Common myeloid progenitor, CD34-positive (primary cell): ENCODE measurements at regions not wholly inside any gene's neighbourhood (a gene's known extent, or its start where the extent isn't known, plus 50 kb on each side); places are given as distances from the start of the nearest gene placed in this dataset.
A peak's percentile ranks its signal among the peaks of the same experiment; 100 is the strongest.

ENCODE experiments used
- CTCF ChIA-PET: fragments of 350-600 bp; sonication (Branson Sonifier 250); formaldehyde crosslinking; loops from one replicate; lab custom pipeline; 2021; ENCODE audit warnings: antibody characterized with exemption; lab: Charles Lee
- POLR2A ChIA-PET: fragments of 350-600 bp; sonication (Branson Sonifier 250); formaldehyde crosslinking; loops from one replicate; lab custom pipeline; 2021; ENCODE audit warnings: antibody characterized with exemption; lab: Charles Lee
- DNase-seq, 3 donors: peaks; one replicate each; pipeline versions ENCODE4 v3.0.0 to v3.0.0-alpha.2; 2013
- H3K27ac ChIP-seq, 2 experiments: 1 replicate in 1 of 2; 2 replicates in 1 of 2; pipeline ENCODE4 v1.7.0; 2013; ENCODE audit warnings: inconsistent platforms in 2 of 2, low read length in 2 of 2, mild to moderate bottlenecking in 2 of 2, low read depth in 1 of 2, moderate library complexity in 1 of 2; ENCODE audit not compliant: severe bottlenecking in 2 of 2, insufficient read depth in 1 of 2, poor library complexity in 1 of 2
- H3K27me3 ChIP-seq, 5 experiments: replicated peaks in 2 of 5; 1 replicate in 3 of 5; 2 replicates in 2 of 5; pipeline versions ENCODE4 v1.6.1 to v1.7.0; 2013; ENCODE audit warnings: low read length in 4 of 5, mild to moderate bottlenecking in 2 of 5, moderate library complexity in 2 of 5, inconsistent platforms in 1 of 5; ENCODE audit not compliant: insufficient read depth in 5 of 5, control insufficient read depth in 4 of 5
- H3K36me3 ChIP-seq, 4 experiments: 1 replicate in 2 of 4; 2 replicates in 2 of 4; pipeline versions ENCODE4 v1.6.1 to v1.7.0; 2013; ENCODE audit warnings: low read length in 3 of 4, control low read depth in 1 of 4, mild to moderate bottlenecking in 1 of 4; ENCODE audit not compliant: control insufficient read depth in 4 of 4, insufficient read depth in 4 of 4
- H3K4me1 ChIP-seq, 4 experiments: 1 replicate in 3 of 4; 2 replicates in 1 of 4; pipeline versions ENCODE4 v1.6.1 to v1.7.1; 2013; ENCODE audit warnings: low read length in 3 of 4, mild to moderate bottlenecking in 3 of 4, control low read depth in 1 of 4, inconsistent platforms in 1 of 4, moderate library complexity in 1 of 4; ENCODE audit not compliant: control insufficient read depth in 4 of 4, insufficient read depth in 4 of 4; ENCODE audit errors: control extremely low read depth in 1 of 4
- H3K4me3 ChIP-seq, 7 experiments: 1 replicate in 4 of 7; 2 replicates in 3 of 7; pipeline versions ENCODE4 v1.5.1 to v1.7.0; 2013; ENCODE audit warnings: mild to moderate bottlenecking in 7 of 7, low read length in 6 of 7, moderate library complexity in 6 of 7, inconsistent platforms in 2 of 7, low read depth in 2 of 7, control low read depth in 1 of 7; ENCODE audit not compliant: insufficient read depth in 4 of 7, control insufficient read depth in 1 of 7; ENCODE audit errors: extremely low read depth in 1 of 7
- H3K9me3 ChIP-seq, 5 experiments: 1 replicate in 4 of 5; 2 replicates in 1 of 5; pipeline versions ENCODE4 v1.6.1 to v1.7.1; 2013; ENCODE audit warnings: low read length in 4 of 5, mild to moderate bottlenecking in 2 of 5, inconsistent platforms in 1 of 5, low read depth in 1 of 5, moderate library complexity in 1 of 5; ENCODE audit not compliant: control insufficient read depth in 4 of 5, insufficient read depth in 2 of 5; ENCODE audit errors: control extremely low read depth in 1 of 5
- WGBS: methylation state at CpG from one replicate; pipeline ENCODE4 v1.1.5; 2013; ENCODE audit not compliant: insufficient coverage; 5-methylcytosine and 5-hydroxymethylcytosine counted together

DNA sequence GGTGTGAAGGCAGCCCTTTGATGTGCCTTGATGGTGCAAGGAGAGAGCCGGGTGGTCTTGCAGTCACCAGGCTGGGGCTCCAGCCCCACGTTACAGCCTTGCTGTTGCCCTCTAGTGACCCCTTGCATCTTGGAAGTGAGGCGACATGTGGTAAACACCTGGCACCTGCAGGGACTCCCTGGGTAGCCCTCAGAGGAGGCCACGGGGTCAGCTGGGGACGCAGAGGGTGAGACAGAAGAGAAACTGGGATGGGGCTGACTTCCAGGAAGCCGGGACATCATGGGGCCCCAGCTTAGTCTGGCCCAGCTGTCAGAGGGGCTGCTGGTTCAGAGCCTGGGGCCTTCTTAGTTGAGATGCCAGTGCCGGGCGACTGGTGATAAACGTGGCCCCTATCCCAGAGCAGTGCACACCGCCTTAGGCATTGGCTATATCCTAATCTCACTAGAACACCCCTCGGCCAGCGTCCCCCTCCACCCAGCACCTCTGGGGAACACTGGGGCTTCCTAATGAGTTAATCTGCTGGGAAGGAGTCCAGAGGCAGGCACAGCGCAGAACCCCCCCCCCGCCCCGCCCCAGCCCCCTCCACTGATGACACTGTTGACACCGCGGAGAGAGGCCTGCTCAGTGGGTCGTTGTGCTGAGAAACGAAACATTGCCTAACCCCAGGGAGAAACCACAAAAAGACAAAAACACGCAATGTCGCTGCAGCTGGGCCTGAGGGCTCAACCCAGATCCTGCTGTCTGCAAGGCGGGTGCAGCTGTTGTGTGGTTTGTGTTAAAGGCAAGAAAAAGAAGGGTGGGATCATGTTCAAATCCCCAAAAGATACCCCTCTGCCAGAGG, 60.5 kb upstream of the KLF13 start:
- CTCF ChIA-PET, result interaction anchor here (0.5 to 4.6 kb wide), 9 partner anchors 9 to 223 kb away, joined by 3 to 21 read pairs (median 4); partner anchors contain the start of gene KLF13
- peaks cover 16 to 85% (median 76%) of the 10 kb centered on the region in 4 experiments for H3K4me1 ChIP-seq
- WGBS, result 34% methylated on average over 11 of the region's 22 CpGs
- H3K9me3 ChIP-seq, result no peaks in the 10 kb centered on the region
- H3K36me3 ChIP-seq, result no peaks in the 10 kb centered on the region
- DNase-seq, result peak; percentile 75 to 98 (median 97)
- H3K27ac ChIP-seq, result peak overlapping the region in 1 of 2 experiments; percentile 43
- POLR2A ChIA-PET, result interaction anchor here (0.6 to 5.2 kb wide), 2 partner anchors 53 to 60 kb away, joined by 3 to 47 read pairs; partner anchors contain the start of gene KLF13
- H3K27me3 ChIP-seq, result no peaks in the 10 kb centered on the region
- peak overlapping the region in 3 of 7 experiments; percentile 12 to 39 (median 29) for H3K4me3 ChIP-seq

DNA sequence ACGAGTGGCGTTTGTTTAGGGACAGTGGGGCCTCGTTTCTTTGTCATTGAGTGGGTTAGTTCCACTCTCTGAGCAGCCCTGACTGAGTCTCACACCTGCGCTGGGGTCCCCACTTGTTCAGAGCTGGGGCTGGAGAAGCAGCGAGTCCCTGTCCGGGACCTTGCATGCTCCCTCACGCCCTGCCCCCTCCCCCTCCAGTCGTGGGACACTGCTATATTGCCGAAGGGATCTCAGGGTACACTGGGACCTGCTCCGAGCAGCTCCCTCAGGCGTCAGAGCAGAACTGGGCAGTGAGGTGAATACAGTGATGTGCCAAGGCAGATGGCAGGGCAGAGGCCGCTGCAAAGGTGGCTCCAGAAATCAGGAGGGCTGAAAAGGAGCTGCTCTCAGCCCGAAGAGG, 59.9 kb upstream of the KLF13 start:
- Histone ChIP-seq H3K4me1 (peaks cover 16 to 85% (median 75%) of the 10 kb centered on the region in 4 experiments), H3K27ac (peak overlapping the region in 1 of 2 experiments; percentile 31)

DNA sequence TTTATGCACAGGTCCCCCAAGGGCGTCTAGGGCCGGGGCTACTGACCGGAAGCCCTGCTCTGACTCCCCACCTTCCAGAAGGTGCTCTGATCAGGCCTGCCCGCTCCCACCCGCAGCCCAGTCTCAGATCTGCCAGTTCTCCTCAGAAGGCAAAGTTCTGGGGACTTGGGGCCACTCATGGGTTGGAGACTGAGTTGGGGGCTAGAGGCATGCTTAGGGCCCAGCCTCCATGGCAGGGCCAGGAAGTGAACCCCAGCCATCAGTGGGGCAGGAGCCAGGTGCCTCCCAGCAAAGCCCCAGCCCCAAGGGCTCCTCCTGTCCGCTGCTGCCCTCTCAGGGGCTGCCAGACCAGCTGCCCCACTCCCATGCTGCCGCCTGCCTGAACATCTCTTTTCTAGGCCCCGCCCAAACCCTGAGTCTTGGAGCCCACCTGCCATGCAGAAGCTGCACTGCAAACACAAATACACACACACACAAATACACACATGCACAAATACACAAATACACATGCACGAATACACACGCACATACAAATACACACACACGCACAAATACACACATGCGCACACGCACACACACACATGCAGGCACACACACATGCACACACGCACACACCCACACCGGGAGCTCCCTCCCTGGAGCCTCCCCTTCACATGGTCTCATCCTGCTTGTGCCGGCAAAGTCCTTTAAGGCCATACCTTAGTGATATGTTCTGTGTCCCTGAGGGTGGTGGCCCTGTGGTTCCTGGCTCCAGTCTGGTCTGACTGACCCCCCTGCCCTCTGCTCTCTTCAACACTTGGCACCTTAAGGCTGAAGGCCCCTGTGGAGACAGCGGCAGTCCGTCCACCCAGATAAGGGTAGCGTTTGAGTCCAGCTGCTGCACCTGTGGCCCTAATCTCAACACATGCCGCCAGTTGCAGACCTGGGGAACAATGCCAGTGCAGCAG, 59.2 kb upstream of the KLF13 start:
- Histone ChIP-seq H3K27me3 (no peaks in the 10 kb centered on the region), H3K27ac (no peak overlapping the region), H3K4me1 (peaks cover 15 to 85% (median 72%) of the 10 kb centered on the region in 4 experiments), H3K9me3 (no peaks in the 10 kb centered on the region), H3K4me3 (no peak overlapping the region), H3K36me3 (no peaks in the 10 kb centered on the region)
- no peak for DNase-seq
- ChIA-PET POLR2A (interaction anchor here (0.9 to 5.2 kb wide), 2 partner anchors 59 to 87 kb away, joined by 3 to 47 read pairs; partner anchors contain the start of gene KLF13), CTCF (interaction anchor here (1.1 to 4.6 kb wide), 3 partner anchors 10 to 168 kb away, joined by 4 to 21 read pairs (median 5); partner anchors contain the start of gene KLF13)
- 97% methylated on average over 15 of the region's 20 CpGs for WGBS

More for the DNA sequence above, 59.9 kb upstream of the KLF13 start:
- no peaks in the 10 kb centered on the region for H3K36me3 ChIP-seq
- no peaks in the 10 kb centered on the region for H3K27me3 ChIP-seq
- CTCF ChIA-PET, result interaction anchor here (1.1 to 4.6 kb wide), 4 partner anchors 8 to 168 kb away, joined by 3 to 21 read pairs (median 6); partner anchors contain the start of gene KLF13
- 66% methylated on average over 10 of the region's 13 CpGs for WGBS
- no peak for DNase-seq
- H3K9me3 ChIP-seq, result no peaks in the 10 kb centered on the region
- H3K4me3 ChIP-seq, result peak overlapping the region in 2 of 7 experiments; percentile 29 to 39
- POLR2A ChIA-PET, result interaction anchor here (0.6 to 5.2 kb wide), 2 partner anchors 53 to 60 kb away, joined by 3 to 47 read pairs; partner anchors contain the start of gene KLF13

DNA sequence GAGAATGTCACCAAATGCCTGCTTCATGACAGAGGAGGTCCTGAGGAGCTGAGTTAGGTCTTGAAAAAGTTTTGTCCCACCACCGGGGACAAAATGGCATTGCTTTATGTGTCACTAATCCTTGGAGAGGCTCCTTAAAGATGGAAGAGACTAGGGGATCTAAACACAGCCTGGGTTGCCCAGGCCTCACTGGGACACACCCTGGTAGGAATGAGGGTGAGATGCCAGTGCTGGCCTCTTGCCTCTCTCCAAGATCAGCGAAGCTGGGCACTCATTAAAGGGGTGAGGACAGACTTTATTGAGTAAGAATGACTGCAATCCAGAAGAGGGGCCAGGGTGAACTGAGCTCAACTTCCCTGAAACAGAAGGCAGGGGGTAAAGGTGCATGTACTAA, 58.5 kb upstream of the KLF13 start:
- Histone ChIP-seq H3K27ac (no peak overlapping the region), H3K27me3 (no peaks in the 10 kb centered on the region), H3K4me3 (no peak overlapping the region), H3K9me3 (no peaks in the 10 kb centered on the region), H3K36me3 (no peaks in the 10 kb centered on the region), H3K4me1 (peaks cover 10 to 85% (median 72%) of the 10 kb centered on the region in 4 experiments)
- ChIA-PET POLR2A (interaction anchor here (0.9 kb wide), 1 partner anchor 86 kb away, joined by 3 read pairs; no protein-coding TSS in a partner anchor), CTCF (interaction anchor here (0.7 to 4.6 kb wide), 4 partner anchors 10 to 57 kb away, joined by 3 to 21 read pairs (median 4); partner anchors contain the start of gene KLF13)
- DNase-seq, result no peak
- 97% methylated on average over 2 of the region's 2 CpGs for WGBS

DNA sequence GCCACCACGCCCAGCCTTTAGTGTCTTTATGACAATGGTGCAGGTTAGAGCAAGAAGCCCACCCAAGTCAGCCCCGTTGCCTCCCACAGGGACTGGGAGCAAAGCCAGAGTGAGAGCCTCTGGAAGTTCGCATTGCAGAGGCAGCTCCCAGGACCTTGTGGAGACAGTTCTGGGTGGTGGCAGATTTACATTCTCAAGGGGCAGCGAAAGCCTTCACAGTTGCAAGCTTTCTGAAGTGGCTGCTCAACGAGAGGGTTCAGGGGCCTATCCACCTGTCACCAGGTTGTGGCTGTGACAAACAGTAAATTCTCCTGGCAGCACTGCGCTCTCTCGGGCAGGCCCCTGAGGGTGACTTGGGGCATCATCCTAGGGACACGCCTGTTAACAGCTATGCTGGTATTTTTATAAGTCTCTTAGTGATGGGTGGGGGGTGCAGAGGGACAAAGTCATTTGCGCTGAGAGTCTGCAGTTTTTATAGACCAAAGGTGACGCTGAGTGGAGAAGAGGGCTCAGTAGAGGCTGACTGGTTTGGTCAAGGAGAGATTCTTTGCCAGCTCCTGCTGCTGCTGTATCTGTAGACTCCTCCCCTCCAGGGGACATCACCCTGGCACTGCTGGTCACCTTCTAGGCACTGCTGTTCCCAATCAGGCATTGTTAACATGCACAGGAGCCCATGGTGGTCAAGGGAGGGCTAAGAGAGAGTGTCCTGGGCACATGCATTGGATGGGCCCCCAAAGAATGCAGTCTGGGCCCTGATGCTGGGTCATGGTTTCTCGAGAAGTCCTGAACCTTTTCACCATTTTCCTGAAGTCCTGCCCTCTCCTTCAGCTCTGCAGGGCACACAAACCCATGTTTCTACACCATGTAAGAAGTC, 57.5 kb upstream of the KLF13 start:
- ChIA-PET CTCF (interaction anchor here (0.7 to 1.8 kb wide), 6 partner anchors 9 to 169 kb away, joined by 3 to 7 read pairs (median 4); no protein-coding TSS in a partner anchor), POLR2A (no interaction called here)
- H3K36me3 ChIP-seq, result no peaks in the 10 kb centered on the region
- no peaks in the 10 kb centered on the region for H3K27me3 ChIP-seq
- no peaks in the 10 kb centered on the region for H3K9me3 ChIP-seq
- H3K27ac ChIP-seq, result no peak overlapping the region
- no peak for DNase-seq
- 96% methylated on average over 10 of the region's 11 CpGs for WGBS
- no peak overlapping the region for H3K4me3 ChIP-seq
- H3K4me1 ChIP-seq, result peaks cover 8 to 83% (median 69%) of the 10 kb centered on the region in 4 experiments
